Raji (cell line): ENCODE measurements at regions not wholly inside any gene's neighbourhood (a gene's known extent, or its start where the extent isn't known, plus 50 kb on each side); places are given as distances from the start of the nearest gene placed in this dataset.

Experiments
- POLR2A ChIP-seq: IDR thresholded peaks from 2 replicates; pipeline ENCODE4 v1.6.1; 2011; ENCODE audit warnings: low read depth, low read length, control low read depth; ENCODE audit not compliant: insufficient read depth

DNA sequence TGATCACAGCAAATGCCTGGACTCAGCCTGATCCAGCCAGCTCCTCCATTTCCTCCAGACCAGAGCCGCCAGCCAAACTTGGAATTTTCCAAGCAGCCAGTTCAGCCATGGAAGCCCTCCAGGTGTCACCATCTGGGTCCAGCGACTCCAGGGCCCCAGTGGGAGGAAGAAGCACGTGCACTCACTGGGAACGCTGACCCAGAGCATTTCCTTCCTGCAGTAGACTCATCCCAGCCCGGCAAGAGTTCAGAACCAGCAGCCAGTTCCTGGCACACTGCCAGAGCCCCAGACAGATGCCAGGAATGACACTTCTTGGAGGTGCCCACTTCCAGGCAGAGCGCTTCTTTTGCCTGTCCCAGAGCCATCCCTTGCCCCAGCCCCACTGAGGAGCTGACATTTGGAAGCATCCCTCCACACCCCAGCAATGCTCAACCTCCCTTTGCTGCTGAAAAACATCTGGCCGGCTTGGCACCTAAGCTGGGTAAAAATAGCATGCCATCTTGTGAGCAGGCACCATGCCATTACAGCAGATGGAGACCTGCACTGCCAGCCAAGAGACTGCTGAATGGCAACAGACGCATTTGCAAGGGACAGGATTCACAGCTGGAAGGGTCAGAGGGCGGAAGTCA lies 460.3 kb upstream of the PROK2 start:
- TF ChIP-seq POLR2A: no peak

DNA sequence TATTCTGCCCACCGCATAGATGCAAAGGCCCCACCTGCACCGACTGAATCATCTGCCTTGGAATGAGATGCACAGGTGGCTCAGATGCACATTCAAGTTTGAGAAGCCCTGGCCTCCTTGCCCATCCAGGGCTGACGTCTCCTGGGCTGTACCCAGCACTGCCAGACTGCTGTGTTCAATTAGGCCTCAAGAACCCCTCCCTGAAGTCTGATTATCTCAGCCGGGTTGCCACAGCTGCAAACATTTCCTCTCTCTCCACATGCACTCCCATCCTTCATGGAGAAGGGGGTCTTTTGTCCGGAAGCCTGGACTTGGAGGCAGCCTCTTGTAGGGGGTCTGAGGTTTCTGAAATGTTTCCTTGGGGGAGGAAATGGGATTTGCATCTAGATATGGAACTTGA lies 459.4 kb upstream of the PROK2 start:
- no peak for TF ChIP-seq POLR2A

DNA sequence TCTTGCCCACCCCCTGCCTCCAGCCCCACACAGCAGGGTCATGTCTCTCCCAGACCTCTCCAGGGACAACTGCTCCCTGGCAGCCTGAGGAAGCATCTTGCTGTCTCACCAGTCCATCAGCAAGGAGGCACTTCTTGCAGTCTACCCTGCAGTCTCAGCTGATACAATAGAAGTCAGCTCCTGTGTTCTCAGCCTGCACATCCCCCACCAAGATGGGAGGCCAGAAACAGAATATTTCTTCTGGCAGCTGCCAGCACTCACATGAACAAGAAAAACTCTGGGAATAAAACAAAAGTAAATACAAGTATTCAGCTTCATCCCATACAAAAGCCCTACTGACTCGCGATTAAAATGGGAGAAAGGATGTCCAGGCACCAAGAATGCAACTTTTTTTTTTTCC lies 457.4 kb upstream of the PROK2 start:
- TF ChIP-seq POLR2A: no peak

DNA sequence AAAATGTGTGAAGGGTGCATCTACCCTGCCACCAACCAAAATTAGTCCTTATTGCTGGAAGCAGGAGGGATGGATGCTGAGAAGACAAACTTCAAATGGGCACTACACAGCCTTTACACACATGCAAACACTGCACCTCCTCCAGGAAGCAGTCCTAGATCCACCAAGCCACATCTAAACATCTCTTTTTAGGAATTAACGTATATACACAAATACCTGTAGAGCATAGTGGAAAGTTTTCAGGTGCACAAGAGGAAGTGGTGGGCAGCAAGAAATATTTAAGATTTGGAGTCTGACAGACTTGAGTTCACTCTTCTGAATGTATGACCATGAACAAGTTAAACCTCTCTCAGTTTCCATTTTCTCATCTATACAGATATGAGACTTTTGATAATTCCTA lies 456.6 kb upstream of the PROK2 start:
- TF ChIP-seq POLR2A: no peak

DNA sequence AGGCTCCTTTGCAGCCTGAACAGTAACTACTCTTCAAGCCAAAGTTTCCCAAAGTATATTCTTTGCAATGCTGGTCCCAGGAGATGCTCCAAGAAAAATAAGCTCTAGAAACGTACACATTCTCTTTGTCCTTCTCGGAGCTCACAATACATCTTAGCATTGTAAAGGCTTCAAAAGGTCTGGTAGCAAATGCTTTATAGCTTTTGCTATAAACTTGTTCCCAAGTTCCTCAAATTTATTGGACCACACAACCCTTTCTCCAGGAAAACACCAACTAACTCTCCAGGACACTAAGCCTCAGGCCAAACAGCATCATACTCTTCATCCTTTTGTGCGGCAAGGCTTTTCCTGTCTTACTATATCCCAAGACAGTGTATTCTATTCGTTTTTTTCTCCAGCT lies 455.6 kb upstream of the PROK2 start:
- TF ChIP-seq POLR2A: no peak

DNA sequence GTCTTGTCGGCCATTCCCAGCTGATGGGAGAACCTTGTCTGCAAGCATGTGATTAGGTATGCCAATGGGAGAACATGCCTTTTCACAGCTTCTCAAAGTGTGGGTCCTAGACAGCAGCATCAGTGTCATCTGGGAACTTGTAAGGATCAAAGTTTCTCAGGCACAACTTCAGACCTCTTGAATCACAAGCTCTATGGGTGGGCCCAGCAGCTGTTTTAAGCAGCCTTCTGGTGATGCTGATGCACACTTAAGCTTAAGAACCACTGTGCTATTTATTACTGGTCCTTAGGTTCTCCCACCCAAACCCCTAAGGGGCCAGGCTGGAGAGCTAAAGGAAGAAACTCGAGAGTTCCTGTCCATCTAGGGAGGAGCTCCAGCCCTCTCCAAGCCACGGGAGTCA lies 453.9 kb upstream of the PROK2 start:
- TF ChIP-seq POLR2A: no peak

DNA sequence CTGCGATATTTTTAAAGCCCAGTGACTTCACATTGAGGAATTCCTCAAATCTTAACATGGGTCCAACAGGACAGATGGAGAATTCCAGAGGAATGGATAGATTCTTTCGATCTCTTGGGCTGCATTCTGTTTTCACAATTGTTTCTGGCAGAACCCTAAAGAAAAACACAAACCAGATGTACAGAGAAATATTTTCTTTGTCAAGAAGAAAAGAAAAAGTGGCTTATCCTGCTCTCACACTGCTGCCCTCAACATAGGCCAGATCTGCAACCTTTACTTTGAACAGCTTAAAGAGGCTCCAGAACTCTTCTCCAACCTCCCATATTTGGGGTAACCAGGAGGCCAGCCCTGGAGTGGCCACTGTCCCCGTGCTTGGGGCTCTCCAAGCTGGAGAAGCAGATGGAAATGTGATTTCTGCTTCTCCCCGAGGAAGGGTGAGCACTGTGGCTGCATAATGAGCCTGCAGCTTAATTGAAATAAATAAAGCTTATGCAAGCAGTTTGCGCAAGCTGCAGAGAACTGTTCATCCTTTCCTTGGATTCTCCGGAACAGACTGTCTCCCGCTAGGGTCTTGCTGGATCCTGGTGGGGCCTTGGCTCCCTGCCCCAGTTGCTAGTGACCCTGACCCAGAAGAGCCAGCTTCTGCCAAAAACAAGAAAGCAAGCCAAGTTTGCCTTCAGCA lies 453.2 kb upstream of the PROK2 start:
- TF ChIP-seq POLR2A: no peak

DNA sequence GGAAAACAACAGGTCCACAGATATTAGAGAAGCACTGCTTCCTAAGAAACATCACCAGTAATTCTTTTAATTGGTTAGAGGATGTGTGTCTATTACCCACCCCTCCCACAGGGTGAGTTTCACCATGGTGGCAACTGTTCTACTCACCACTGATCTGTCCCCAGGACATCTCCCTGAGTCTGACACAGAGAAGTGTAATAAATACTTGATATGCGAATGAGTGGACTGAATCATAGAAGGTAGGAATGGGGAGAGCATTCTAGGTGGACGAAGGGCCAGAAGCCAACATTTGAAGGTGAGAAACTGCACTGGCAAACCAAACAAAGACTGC lies 452.7 kb upstream of the PROK2 start:
- TF ChIP-seq POLR2A: no peak

DNA sequence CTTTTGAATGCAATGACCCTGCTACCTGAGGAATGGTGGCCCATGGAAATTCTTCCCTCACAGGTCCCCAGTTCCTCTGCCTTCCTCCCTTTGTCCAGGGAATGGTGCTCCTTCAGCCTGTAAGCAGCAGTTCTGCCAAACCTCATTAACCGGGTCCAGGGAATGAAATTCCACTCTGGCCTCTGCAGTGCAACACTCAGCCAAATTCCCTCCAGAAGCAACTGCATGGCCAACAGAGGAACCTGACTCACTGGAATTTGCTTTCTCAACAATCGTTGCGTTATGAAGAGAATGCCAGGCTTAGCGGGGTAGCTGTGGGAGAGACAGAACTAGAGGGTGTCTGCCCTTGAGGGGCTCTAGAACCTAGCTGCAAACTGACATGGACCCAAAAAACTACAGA lies 449.4 kb upstream of the PROK2 start:
- no peak for TF ChIP-seq POLR2A

DNA sequence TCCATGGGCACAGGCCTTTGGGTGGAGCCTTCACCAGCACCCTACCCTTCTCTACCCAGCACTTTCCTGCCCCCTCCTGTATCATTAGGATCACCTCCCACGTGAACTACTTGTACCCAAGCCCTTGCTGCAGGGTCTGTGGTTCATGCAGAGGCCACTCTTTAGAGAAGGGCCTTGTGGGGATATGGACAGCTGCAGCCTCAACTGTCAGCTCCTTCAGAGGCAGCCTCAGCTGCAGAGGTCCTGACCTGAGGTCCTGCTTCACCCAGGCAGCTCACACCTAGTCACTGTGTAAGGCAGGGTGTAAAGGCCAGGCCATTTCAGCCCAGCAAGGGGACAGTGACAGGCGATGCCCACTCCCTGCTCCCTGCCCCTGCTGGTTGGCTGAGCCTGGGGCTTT lies 448.6 kb upstream of the PROK2 start:
- no peak for TF ChIP-seq POLR2A

DNA sequence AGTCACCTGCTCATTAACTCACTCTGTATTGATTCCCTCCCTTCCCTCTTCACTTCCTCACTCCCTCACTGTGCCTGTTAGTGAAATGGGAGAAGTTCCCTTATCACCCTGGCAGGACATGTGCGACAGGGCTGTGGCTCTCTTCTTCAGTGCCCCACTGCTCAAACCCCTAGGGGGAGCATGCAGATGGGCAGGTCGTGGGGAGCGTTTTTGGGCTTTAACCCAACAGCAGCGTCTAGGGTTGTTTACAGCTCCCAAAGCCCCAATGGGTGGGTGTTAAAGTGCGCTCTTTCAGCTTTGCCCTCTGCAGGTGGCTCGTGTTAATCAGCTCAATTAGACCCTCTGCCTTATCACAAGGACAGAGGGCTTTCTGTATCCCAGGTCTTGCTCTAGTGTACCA lies 447.8 kb upstream of the PROK2 start:
- TF ChIP-seq POLR2A: no peak

DNA sequence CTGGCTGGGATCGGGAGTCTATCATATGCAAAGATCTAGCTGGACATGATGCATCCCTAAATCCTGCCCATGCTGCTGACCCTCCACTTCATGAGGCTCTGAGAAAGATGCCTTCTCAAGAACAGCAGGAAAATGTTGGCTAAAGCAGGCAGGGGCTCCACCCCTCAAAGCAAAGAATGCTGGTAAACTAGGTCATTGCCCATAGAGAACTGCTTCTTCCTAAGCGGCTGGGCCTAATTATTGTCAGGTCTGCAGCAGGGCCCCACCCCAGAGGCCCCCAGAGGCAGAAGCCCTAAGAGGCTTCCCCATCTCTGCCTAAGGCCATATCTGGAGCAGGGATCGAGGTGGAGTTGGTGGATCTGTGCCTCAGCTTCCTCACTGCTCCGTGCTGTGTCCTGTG lies 447.4 kb upstream of the PROK2 start:
- TF ChIP-seq POLR2A: no peak

DNA sequence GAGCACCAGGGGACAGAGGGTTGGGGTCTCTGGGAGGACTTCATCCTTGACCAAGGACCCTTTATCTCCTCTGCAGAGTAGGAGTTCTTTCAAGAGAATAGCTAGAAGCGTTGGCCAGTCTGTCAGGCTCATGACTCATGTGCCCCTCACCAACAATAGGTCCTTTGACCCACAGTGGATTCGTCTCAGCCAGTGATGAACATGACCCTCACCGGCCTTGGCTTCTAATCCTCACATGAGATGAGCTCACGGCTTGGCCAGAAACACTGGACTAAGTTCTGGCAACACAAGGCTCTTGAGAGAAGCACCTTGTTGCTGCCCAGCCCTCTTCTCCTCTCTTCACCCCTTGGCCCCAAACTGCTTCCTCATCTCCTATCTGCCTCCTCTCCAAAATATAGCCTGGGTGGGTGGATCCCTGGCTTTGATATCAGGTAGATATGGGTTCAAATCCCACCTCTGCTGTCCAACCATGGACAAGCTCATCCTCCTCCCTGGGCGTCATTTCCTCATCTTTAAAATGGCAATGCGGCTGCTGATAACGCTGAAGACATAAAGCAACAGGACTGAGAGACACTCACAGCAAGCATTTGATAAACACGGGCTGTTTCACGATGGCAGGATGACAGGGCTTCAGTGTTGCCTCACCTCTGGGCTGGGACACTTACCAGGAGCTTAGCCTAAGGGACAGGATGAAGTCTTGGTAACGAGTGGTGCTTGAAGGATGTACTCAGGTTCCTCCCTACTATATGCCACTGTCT lies 446.7 kb upstream of the PROK2 start:
- no peak for TF ChIP-seq POLR2A

DNA sequence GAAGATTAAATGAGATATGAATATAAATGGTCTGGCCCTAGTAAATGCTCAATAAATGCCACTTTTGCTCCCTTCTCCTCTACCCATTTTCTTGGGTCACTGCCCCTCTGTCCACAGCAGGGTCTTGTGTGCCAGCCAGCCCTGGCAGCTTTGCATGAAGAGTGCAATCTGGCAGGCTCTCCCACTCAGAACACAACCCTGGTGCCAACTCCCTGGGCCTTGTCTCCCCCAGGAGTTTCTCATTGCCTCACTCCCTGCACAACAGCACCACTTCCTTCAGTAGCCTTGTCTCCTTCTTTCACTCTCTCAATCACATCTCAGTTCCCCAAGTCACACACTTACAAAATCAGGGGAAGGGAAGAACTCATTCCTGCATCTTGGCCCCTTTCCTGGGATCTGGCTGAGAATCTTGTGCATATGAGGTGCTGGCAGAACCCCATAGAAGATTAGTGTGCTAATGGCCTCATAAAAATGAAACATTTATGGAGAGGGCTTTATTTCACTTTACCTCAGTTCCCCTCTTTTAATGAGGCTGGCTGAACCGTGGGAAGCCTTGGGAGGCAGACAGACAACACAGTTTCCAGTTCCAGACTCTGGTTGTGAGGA lies 445.9 kb upstream of the PROK2 start:
- TF ChIP-seq POLR2A: no peak

DNA sequence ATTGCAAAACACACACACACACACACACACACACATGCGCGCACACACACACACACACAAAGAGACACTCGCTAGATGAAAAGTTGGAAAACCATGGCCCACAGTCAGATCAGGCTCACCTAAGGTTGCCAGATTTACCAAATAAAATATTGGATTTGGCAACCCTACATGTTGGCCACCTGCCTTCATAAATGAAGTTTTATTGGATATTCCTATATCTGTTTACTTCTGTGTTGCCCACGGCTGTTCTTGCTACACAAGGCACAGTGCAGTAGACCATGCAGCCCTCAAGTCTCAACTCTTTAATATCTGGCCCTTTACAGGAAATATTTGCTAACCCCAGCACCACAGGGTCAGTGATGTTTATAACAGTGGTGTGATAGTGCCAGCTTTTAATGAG lies 445.0 kb upstream of the PROK2 start:
- TF ChIP-seq POLR2A: no peak

DNA sequence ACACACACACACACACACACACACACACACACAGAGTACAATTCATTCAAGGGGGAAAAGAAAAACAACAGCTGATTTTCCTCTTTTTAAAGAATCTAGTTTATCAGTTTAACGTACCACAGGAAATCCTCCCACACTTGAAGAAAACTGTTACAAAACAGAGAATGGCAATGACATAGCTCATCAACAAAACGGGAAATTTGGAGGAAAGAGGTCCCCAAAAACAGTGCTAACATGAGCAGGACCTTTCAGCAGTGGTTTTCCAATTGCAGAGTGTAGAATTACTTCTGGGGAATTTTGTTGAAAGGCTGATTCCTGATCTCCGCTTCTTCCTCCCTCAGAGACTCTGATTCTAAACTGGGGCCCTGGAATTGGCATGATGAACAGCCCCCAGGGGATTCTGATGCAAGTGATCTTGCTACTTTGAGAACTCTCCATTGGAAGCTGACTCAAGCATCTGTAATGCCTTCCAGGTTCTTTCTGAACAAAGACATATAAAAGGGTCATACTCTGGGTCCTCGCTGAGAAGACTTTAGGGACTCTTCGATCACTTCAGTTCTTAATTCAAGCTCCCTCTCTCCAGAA lies 442.6 kb upstream of the PROK2 start:
- no peak for TF ChIP-seq POLR2A
